Activated naive CD8-positive, alpha-beta T cell treated with anti-CD3 and anti-CD28 coated beads, Interleukin-2, amount 10 ng/mL, durations not matched to agents 7 days and 5 days (primary cell): ENCODE measurements at regions not wholly inside any gene's neighbourhood (a gene's known extent, or its start where the extent isn't known, plus 50 kb on each side); places are given as distances from the start of the nearest gene placed in this dataset.

ENCODE experiments used
- ATAC-seq: fragments of 150-1000 bp; cut with Tn5 transposase; one replicate; pipeline ENCODE4 v1.10.0; 2021; ENCODE audit warnings: low read depth, moderate library complexity
- POLR2A ChIA-PET: fragments of 350-600 bp; sonication (Branson Sonifier 250); formaldehyde crosslinking; loops from one replicate; lab custom pipeline; 2021; ENCODE audit warnings: antibody characterized with exemption; lab: Charles Lee
- DNase-seq: peaks from one replicate; pipeline ENCODE4 v3.0.0; 2021
- H3K27ac Mint-ChIP-seq: one replicate; pipeline ENCODE4 v1.8.0; 2022; ENCODE audit warnings: mild to moderate bottlenecking, mixed read lengths
- H3K27me3 Mint-ChIP-seq: one replicate; pipeline ENCODE4 v1.8.0; 2022; ENCODE audit warnings: mild to moderate bottlenecking, moderate library complexity, mixed read lengths
- H3K36me3 Mint-ChIP-seq: one replicate; pipeline ENCODE4 v1.8.0; 2021; ENCODE audit warnings: mild to moderate bottlenecking, mixed read lengths
- H3K4me1 Mint-ChIP-seq: one replicate; pipeline ENCODE4 v1.8.0; 2021; ENCODE audit warnings: mixed read lengths
- H3K4me3 Mint-ChIP-seq: one replicate; pipeline ENCODE4 v1.8.0; 2022; ENCODE audit warnings: mild to moderate bottlenecking, moderate library complexity, mixed read lengths
- H3K9me3 Mint-ChIP-seq: one replicate; pipeline ENCODE4 v1.8.0; 2021; ENCODE audit warnings: mixed read lengths

DNA sequence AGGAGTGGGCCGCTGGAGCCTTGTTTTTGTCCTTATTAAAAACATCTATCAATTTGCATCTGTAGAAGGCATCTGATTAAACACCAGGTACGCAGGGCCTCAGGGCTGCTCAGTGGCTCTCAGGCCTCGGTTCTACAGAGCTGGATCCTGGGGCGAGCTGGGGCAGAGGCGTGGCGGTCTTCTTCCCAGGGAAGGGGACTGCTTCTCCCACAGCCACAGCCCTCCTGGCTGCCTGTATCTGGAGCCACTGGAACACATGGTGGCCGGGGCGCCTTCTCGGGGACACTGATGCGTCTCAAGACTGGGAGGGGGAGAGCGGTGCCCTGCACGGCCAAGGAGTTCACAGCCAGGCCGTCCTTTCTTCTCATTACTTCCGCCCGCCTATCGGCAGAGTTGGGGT lies 1178.2 kb downstream of the BRD1 start:
- Mint-ChIP-seq H3K36me3 (no peaks in the 10 kb centered on the region), H3K27ac (no peak overlapping the region), H3K9me3 (no peaks in the 10 kb centered on the region), H3K4me1 (no peaks in the 10 kb centered on the region), H3K27me3 (no peaks in the 10 kb centered on the region), H3K4me3 (no peak overlapping the region)
- DNase-seq (no peak), ATAC-seq (no peak)
- POLR2A ChIA-PET = no interaction called here

GRCh38 chr22:48649031-48649430 lies 1178.6 kb downstream of the BRD1 start:
- no peak overlapping the region for H3K27ac Mint-ChIP-seq

GRCh38 chr22:48647606-48648515 lies 1179.8 kb downstream of the BRD1 start:
- no peaks in the 10 kb centered on the region for H3K4me1 Mint-ChIP-seq
- POLR2A ChIA-PET = no interaction called here
- H3K36me3 Mint-ChIP-seq = no peaks in the 10 kb centered on the region
- H3K27ac Mint-ChIP-seq = no peak overlapping the region
- ATAC-seq (no peak), DNase-seq (no peak)
- H3K4me3 Mint-ChIP-seq = no peak overlapping the region
- H3K27me3 Mint-ChIP-seq = no peaks in the 10 kb centered on the region
- no peaks in the 10 kb centered on the region for H3K9me3 Mint-ChIP-seq

More at GRCh38 chr22:48649031-48649430, 1178.6 kb downstream of the BRD1 start:
- H3K4me3 Mint-ChIP-seq = no peak overlapping the region
- no peak for ATAC-seq
- H3K4me1 Mint-ChIP-seq = no peaks in the 10 kb centered on the region
- no peaks in the 10 kb centered on the region for H3K27me3 Mint-ChIP-seq
- POLR2A ChIA-PET = no interaction called here
- no peaks in the 10 kb centered on the region for H3K9me3 Mint-ChIP-seq
- H3K36me3 Mint-ChIP-seq = no peaks in the 10 kb centered on the region
- DNase-seq = no peak

DNA sequence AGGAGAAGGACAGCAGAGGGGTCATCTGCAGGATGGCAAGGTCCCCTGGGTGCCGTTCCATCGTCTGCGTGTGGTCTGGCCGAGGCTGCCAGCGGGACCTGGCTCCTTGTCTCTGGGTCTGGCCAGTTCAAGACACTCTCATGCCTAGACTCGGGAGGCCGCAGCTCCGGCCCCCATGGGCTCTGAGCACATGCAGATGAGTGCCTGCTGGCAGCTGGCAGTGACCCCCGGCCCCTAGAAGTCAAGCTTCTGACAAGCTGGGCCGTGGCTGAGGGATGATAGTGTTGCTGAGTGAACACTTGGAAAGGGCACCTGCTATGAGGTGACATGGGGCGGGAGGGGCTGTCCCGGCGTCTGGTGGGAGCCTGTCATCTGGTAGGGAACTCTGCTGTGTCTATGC lies 1180.6 kb downstream of the BRD1 start:
- no peak for DNase-seq
- ATAC-seq = no peak
- POLR2A ChIA-PET = no interaction called here
- H3K36me3 Mint-ChIP-seq = no peaks in the 10 kb centered on the region
- no peaks in the 10 kb centered on the region for H3K27me3 Mint-ChIP-seq
- peaks cover 3% of the 10 kb centered on the region for H3K4me1 Mint-ChIP-seq
- H3K27ac Mint-ChIP-seq = no peak overlapping the region
- no peaks in the 10 kb centered on the region for H3K9me3 Mint-ChIP-seq
- no peak overlapping the region for H3K4me3 Mint-ChIP-seq

GRCh38 chr22:48646216-48646925 lies 1181.3 kb downstream of the BRD1 start:
- no peaks in the 10 kb centered on the region for H3K36me3 Mint-ChIP-seq
- no peaks in the 10 kb centered on the region for H3K27me3 Mint-ChIP-seq
- H3K4me3 Mint-ChIP-seq = no peak overlapping the region
- DNase-seq = no peak
- POLR2A ChIA-PET = no interaction called here
- peaks cover 3% of the 10 kb centered on the region for H3K4me1 Mint-ChIP-seq
- no peak overlapping the region for H3K27ac Mint-ChIP-seq
- no peak for ATAC-seq
- no peaks in the 10 kb centered on the region for H3K9me3 Mint-ChIP-seq

DNA sequence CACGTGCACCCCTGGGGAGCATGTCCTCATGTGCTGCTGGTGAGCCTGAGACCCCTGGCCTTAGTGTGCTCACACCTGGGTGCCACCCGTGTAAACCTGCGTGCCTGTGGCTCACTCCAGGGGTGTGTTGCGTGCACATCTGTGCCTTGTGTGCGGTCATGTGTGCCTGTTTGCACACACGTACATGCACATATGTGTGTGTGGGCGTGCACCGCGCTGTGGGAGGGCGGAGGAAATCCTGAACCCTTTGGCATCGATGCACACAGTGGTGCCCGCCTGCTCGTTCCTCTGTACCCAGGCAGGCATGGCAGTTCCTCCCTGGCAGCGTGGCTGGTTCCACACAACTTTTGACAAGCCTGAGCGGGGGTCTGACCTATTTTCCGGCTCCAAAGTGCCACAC lies 1181.9 kb downstream of the BRD1 start:
- H3K36me3 Mint-ChIP-seq = no peaks in the 10 kb centered on the region
- H3K27ac Mint-ChIP-seq = no peak overlapping the region
- H3K27me3 Mint-ChIP-seq = no peaks in the 10 kb centered on the region
- no peaks in the 10 kb centered on the region for H3K9me3 Mint-ChIP-seq
- H3K4me1 Mint-ChIP-seq = peaks cover 5% of the 10 kb centered on the region
- POLR2A ChIA-PET = no interaction called here
- no peak for DNase-seq
- ATAC-seq = no peak
- H3K4me3 Mint-ChIP-seq = no peak overlapping the region

DNA sequence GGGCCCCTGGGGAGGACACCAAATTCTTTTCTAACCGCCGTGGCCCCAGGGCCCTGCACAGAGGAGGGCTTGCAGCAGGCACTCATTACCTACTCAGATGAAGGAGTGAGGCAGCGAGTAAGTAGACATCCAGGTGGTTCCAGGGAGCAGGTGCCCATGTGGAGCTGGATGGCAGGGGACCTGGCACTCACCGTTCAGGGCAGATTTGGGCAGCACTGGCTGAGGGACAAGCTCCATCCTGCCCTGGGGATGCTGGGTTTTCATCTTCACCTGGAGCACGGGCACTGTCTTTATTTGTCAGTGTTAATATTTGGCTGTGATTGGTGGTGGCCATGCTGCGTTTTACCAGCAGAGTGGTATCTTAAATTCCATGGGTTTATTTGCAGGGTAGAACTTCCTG lies 1182.7 kb downstream of the BRD1 start:
- H3K9me3 Mint-ChIP-seq = no peaks in the 10 kb centered on the region
- H3K27me3 Mint-ChIP-seq = no peaks in the 10 kb centered on the region
- POLR2A ChIA-PET = no interaction called here
- no peaks in the 10 kb centered on the region for H3K36me3 Mint-ChIP-seq
- no peak for ATAC-seq
- no peak overlapping the region for H3K4me3 Mint-ChIP-seq
- DNase-seq = no peak
- peaks cover 5% of the 10 kb centered on the region for H3K4me1 Mint-ChIP-seq
- no peak overlapping the region for H3K27ac Mint-ChIP-seq

DNA sequence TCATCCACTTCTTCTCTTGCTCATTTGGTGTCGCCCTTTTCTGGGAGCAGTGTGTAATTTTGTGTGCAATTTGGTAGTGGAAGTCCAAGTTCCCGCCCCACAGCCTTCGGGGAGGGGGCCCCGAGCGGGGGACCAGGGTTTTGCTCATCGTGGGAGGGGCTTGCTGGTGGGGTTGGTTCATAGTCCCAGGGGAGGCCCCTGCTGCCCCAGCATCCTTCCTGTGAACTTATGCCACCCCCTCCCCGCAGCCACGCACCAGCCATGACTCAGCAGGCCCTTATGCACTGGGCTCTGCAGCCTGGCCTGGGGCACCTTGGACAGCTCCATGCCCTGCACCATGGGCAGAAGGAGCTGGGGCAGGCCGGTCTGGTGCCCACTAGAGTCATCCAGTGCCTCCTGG lies 1183.6 kb downstream of the BRD1 start:
- Mint-ChIP-seq H3K36me3 (no peaks in the 10 kb centered on the region), H3K27me3 (no peaks in the 10 kb centered on the region), H3K4me3 (no peak overlapping the region), H3K9me3 (no peaks in the 10 kb centered on the region), H3K27ac (no peak overlapping the region), H3K4me1 (peaks cover 5% of the 10 kb centered on the region)
- POLR2A ChIA-PET = no interaction called here
- ATAC-seq (no peak), DNase-seq (no peak)

- H3K4me3 Mint-ChIP-seq = no peak overlapping the region
- no peak for ATAC-seq
- DNase-seq = no peak
- H3K27me3 Mint-ChIP-seq = no peaks in the 10 kb centered on the region
- H3K4me1 Mint-ChIP-seq = peaks cover 5% of the 10 kb centered on the region
- H3K9me3 Mint-ChIP-seq = no peaks in the 10 kb centered on the region
- H3K36me3 Mint-ChIP-seq = no peaks in the 10 kb centered on the region
- H3K27ac Mint-ChIP-seq = no peak overlapping the region
- POLR2A ChIA-PET = no interaction called here
Observed at GRCh38 chr22:48643066-48643731, 1184.5 kb downstream of the BRD1 start.

GRCh38 chr22:48642550-48642949 lies 1185.1 kb downstream of the BRD1 start:
- DNase-seq (no peak), ATAC-seq (no peak)
- Mint-ChIP-seq H3K27ac (no peak overlapping the region), H3K27me3 (no peaks in the 10 kb centered on the region), H3K4me3 (no peak overlapping the region), H3K9me3 (no peaks in the 10 kb centered on the region), H3K36me3 (no peaks in the 10 kb centered on the region), H3K4me1 (peaks cover 5% of the 10 kb centered on the region)
- POLR2A ChIA-PET = no interaction called here

DNA sequence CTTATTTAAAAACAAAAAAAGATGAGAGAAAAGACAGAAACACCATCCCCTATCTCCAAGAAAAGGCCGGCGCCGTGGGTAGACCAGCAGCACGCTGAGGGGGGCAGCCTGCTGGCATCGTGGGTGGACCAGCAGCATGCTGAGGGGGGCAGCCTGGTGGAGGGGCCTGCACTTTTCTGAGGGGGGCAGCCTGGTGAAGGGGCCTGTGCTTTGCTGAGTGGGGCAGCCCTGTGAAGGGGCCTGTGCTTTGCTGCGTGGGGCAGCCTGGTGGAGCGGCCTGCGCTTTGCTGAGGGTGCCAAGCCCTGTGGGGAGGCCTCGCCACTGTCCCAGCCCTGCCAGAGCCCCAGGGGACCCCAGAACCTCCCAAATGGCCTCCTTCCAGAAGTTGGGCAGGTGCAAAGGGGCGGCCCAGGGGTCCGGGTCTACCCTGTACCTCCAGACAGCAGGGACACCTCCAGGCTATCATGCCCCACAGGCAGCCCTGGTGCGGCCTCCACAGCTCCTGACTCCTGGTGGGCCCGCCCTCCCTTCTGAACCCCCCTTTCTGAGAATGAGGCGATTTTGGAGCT lies 1185.7 kb downstream of the BRD1 start:
- H3K9me3 Mint-ChIP-seq = no peaks in the 10 kb centered on the region
- DNase-seq = no peak
- H3K27me3 Mint-ChIP-seq = no peaks in the 10 kb centered on the region
- no peak for ATAC-seq
- no peaks in the 10 kb centered on the region for H3K36me3 Mint-ChIP-seq
- no peak overlapping the region for H3K4me3 Mint-ChIP-seq
- peaks cover 5% of the 10 kb centered on the region for H3K4me1 Mint-ChIP-seq
- H3K27ac Mint-ChIP-seq = peak overlapping the region; percentile 64
- POLR2A ChIA-PET = no interaction called here

DNA sequence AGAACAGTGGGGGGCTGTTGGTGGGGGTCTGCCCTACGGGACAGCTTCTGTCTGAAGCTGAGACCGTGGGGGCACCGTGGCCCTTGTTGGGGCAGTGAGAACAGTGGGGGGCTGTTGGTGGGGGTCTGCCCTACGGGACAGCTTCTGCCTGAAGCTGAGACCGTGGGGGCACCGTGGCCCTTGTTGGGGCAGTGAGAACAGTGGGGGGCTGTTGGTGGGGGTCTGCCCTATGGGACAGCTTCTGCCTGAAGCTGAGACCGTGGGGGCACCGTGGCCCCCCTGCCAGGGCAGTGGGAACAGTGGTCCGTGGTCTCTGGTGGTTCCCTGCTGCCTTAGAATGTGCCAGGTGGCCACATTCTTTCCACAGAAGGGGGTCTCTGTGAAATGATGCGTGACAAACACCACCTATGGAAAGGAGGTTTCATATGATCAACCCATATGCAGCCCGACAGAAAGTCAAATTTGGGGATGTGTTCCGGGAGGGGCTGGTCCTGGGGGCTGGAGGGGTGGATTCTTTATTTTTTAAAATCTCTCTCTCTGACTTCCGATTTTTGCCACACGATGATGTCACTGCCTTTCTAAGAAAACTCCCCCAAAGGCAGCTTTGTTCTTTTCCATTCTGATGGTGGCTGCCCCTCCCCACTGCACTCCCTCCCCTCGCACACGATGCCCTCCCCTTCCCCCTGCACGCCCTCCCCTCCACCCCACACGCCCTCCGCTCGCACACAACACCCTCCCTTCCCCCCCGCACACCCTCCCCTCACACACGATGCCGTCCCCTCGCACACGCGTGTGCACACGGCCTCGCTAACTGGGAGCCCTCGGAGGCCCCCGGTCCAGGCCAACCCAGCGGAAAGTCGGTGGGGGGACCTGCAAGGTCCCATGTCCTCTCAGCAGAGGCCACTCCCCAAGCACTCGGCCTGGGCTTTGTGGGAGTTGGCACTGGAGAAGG lies 1186.5 kb downstream of the BRD1 start:
- peaks cover 9% of the 10 kb centered on the region for H3K4me1 Mint-ChIP-seq
- POLR2A ChIA-PET = no interaction called here
- no peaks in the 10 kb centered on the region for H3K27me3 Mint-ChIP-seq
- H3K27ac Mint-ChIP-seq = peak overlapping the region; percentile 64
- no peaks in the 10 kb centered on the region for H3K9me3 Mint-ChIP-seq
- ATAC-seq (peak; percentile 59), DNase-seq (no peak)
- no peak overlapping the region for H3K4me3 Mint-ChIP-seq
- no peaks in the 10 kb centered on the region for H3K36me3 Mint-ChIP-seq
